Ovary (tissue), 7 donors: ENCODE measurements at regions not wholly inside any gene's neighbourhood (a gene's known extent, or its start where the extent isn't known, plus 50 kb on each side); places are given as distances from the start of the nearest gene placed in this dataset.

Source experiments
- DNase-seq, 5 donors: peaks; one replicate each; pipeline ENCODE4 v3.0.0-alpha.2; 2019 to 2020
- H3K27ac ChIP-seq, 2 donors: fragments of 200-600 bp; one replicate each; pipeline versions ENCODE4 v1.5.1 to v1.8.0; 2019 to 2022
- H3K27me3 ChIP-seq: fragments of 200-600 bp; one replicate; pipeline ENCODE4 v1.8.0; 2022
- H3K36me3 ChIP-seq: fragments of 200-600 bp; sonication (generic); one replicate; pipeline ENCODE4 v1.5.1; 2019
- H3K4me1 ChIP-seq: one replicate; pipeline ENCODE4 v1.8.1; 2013; ENCODE audit warnings: mild to moderate bottlenecking, moderate library complexity; ENCODE audit not compliant: insufficient read depth
- H3K4me3 ChIP-seq: fragments of 200-600 bp; sonication (generic); one replicate; pipeline ENCODE4 v1.5.1; 2017
- H3K9me3 ChIP-seq, 2 donors: fragments of 200-600 bp in 1 of 2; sonication (generic) in 1 of 2; one replicate each; pipeline versions ENCODE4 v1.5.1 to v1.8.1; 2013 to 2019; ENCODE audit warnings: mild to moderate bottlenecking in 1 of 2, moderate library complexity in 1 of 2
- EP300 ChIP-seq: sonication (generic); formaldehyde crosslinking; IDR thresholded peaks from one replicate; pipeline ENCODE4 v1.6.1; 2017; ENCODE audit warnings: antibody characterized with exemption
- POLR2A ChIP-seq: fragments of 450-650 bp; IDR thresholded peaks from one replicate; pipeline ENCODE4 v1.6.1; 2017; ENCODE audit warnings: antibody characterized with exemption, mild to moderate bottlenecking, moderate library complexity
- WGBS, 3 donors: extraction: QIAGEN DNeasy Blood & Tissue Kit in 1 of 3; methylation state at CpG; one replicate each; pipeline versions ENCODE4 v1.1.5 to v1.1.7; 2013 to 2017; 5-methylcytosine and 5-hydroxymethylcytosine counted together
- intact Hi-C, 4 donors: fragments of 100-400 bp; cut with DNase I; formaldehyde crosslinking; loops; one replicate each; pipeline versions ENCODE4 v1.11.0 to v1.15.1; 2022 to 2023
- TF ChIP-seq, protein P1 (sequence below), 3 donors: fragments of 450-650 bp in 2 of 3; fragments of 200-600 bp in 1 of 3; IDR thresholded peaks; one replicate each; pipeline versions ENCODE4 v1.5.1 to v1.8.0; 2016 to 2022; ENCODE audit warnings: antibody characterized with exemption in 3 of 3, mild to moderate bottlenecking in 1 of 3
- donor health status: DM: no; HTN: no; CAD: no; lungs with moderate emphysema.
- donor health status: DM: no; HTN: no; CAD: no.
- donor health status: Bipolar disorder and iron deficiency.
- donor health status: DM: no; HTN: no; CAD: no.
- donor health status: DM: yes; HTN: yes; CAD: no.

GRCh38 chr6:91600561-91600960 is 1013.7 kb upstream of the MAP3K7 start:
- no peaks in the 10 kb centered on the region for H3K36me3 ChIP-seq
- H3K4me3 ChIP-seq = no peak overlapping the region
- H3K27me3 ChIP-seq = peaks cover 2% of the 10 kb centered on the region
- WGBS, 3 donors = 88 to 95% (median 88%) methylated on average over 2 of the region's 2 CpGs
- no peaks in the 10 kb centered on the region for H3K9me3 ChIP-seq
- no peak for TF ChIP-seq POLR2A
- TF ChIP-seq EP300 = no peak
- TF ChIP-seq, protein P1, sequence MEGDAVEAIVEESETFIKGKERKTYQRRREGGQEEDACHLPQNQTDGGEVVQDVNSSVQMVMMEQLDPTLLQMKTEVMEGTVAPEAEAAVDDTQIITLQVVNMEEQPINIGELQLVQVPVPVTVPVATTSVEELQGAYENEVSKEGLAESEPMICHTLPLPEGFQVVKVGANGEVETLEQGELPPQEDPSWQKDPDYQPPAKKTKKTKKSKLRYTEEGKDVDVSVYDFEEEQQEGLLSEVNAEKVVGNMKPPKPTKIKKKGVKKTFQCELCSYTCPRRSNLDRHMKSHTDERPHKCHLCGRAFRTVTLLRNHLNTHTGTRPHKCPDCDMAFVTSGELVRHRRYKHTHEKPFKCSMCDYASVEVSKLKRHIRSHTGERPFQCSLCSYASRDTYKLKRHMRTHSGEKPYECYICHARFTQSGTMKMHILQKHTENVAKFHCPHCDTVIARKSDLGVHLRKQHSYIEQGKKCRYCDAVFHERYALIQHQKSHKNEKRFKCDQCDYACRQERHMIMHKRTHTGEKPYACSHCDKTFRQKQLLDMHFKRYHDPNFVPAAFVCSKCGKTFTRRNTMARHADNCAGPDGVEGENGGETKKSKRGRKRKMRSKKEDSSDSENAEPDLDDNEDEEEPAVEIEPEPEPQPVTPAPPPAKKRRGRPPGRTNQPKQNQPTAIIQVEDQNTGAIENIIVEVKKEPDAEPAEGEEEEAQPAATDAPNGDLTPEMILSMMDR (IDR thresholded peaks at IDR 0.05) = no peak
- no peaks in the 10 kb centered on the region for H3K4me1 ChIP-seq
- intact Hi-C loops = no loop called here
- DNase-seq = no peak
- no peak overlapping the region for H3K27ac ChIP-seq

DNA sequence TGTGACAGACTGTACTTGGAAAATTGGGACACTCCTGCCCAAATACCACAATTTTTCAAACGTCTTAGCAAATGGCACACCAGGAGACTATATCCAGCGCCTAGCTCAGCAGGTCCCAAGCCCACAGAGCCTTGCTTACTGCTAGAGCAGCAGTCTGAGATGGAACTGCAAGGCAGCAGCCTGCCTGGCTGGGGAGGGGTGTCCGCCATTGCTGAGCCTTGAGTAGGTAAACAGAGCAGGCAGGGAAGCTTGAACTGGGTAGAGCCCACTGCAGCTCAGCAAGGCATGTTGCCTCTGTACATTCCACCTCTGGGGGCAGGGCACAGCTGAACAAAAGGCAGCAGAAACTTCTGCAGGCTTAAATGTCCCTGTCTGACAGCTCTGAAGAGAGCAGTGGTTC is 1003.3 kb upstream of the MAP3K7 start:
- DNase-seq = no peak
- 58 to 93% (median 59%) methylated on average over 3 of the region's 3 CpGs for WGBS, 3 donors
- TF ChIP-seq, protein P1 (IDR thresholded peaks at IDR 0.05) = no peak
- TF ChIP-seq POLR2A (no peak), EP300 (no peak)
- no peaks in the 10 kb centered on the region for H3K4me1 ChIP-seq
- intact Hi-C loops = no loop called here
- no peaks in the 10 kb centered on the region for H3K9me3 ChIP-seq
- H3K36me3 ChIP-seq = no peaks in the 10 kb centered on the region
- H3K27me3 ChIP-seq = no peaks in the 10 kb centered on the region
- H3K4me3 ChIP-seq = no peak overlapping the region
- H3K27ac ChIP-seq = no peak overlapping the region

DNA sequence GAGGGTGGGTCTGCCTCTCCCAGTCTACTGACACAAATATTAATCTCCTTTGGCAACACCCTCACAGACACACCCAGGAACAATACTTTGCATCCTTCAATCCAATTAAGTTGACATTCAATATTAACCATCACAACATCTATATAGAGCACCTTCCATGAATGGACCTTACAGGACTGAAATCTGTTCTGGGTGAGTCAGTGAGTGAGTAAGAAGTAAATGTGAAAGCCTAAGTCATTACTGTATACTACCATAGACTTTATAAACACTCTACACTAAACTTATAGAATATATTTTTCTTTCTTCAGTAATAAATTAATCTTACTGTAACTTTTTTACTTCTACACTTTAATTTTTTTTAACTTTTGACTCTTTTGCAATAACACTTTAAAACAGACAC is 993.8 kb upstream of the MAP3K7 start:
- Histone ChIP-seq H3K36me3 (no peaks in the 10 kb centered on the region), H3K4me1 (no peaks in the 10 kb centered on the region), H3K27me3 (no peaks in the 10 kb centered on the region), H3K27ac (no peak overlapping the region), H3K4me3 (no peak overlapping the region), H3K9me3 (no peaks in the 10 kb centered on the region)
- TF ChIP-seq POLR2A (no peak), EP300 (no peak)
- TF ChIP-seq, protein P1 (IDR thresholded peaks at IDR 0.05) = no peak
- no peak for DNase-seq
- intact Hi-C loops = no loop called here

DNA sequence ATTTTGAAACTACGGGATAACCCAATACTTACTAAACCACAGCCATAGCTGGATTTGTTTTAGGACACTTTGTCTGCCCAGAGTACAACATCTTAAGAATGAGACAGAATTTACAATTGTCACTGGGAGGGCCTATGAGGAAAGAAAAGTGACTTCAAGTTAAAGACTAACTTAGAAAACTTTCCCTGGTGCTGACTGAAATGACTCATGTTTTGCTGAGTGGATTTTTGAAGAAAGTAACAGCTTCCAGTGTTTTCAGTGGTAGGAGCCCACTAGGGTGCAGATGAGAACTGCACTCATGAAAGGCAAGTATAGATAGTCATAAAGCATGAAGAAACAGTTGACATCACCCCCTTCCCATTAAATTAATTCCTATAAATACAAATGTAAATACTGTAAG is 988.2 kb upstream of the MAP3K7 start:
- WGBS, 3 donors = 90 to 93% (median 90%) methylated on average over 1 of the region's 1 CpG
- Histone ChIP-seq H3K36me3 (no peaks in the 10 kb centered on the region), H3K4me1 (no peaks in the 10 kb centered on the region), H3K27me3 (no peaks in the 10 kb centered on the region), H3K9me3 (no peaks in the 10 kb centered on the region), H3K4me3 (no peak overlapping the region), H3K27ac (no peak overlapping the region)
- no peak for DNase-seq
- intact Hi-C loops = no loop called here
- TF ChIP-seq EP300 = no peak
- TF ChIP-seq POLR2A = no peak
- TF ChIP-seq, protein P1 (IDR thresholded peaks at IDR 0.05) = no peak
